ENCODE measurements at regions not wholly inside any gene's neighbourhood (a gene's known extent, or its start where the extent isn't known, plus 50 kb on each side); places are given as distances from the start of the nearest gene placed in this dataset.

GRCh38 chr21:17389311-17389710, 123.5 kb upstream of the CXADR start:
- Histone ChIP-seq H3K27me3 (no peaks in the 10 kb centered on the region), H3K27ac (no peak overlapping the region), H3K4me3 (no peak overlapping the region), H3K36me3 (no peaks in the 10 kb centered on the region), H3K4me1 (no peaks in the 10 kb centered on the region), H3K9me3 (no peaks in the 10 kb centered on the region)
- 46 to 48% methylated on average over 1 of the region's 1 CpG for WGBS, 2 donors
- no peak for DNase-seq (ENCODE audit: low spot score in 2 of 2)
- TF ChIP-seq EP300 (IDR thresholded peaks at IDR 0.05) (no peak), POLR2A (IDR thresholded peaks at IDR 0.05) (no peak), CTCF (IDR thresholded peaks at IDR 0.05) (no peak)

GRCh38 chr21:17390569-17390968, 122.3 kb upstream of the CXADR start:
- H3K4me1 ChIP-seq: no peaks in the 10 kb centered on the region
- TF ChIP-seq CTCF (IDR thresholded peaks at IDR 0.05): no peak
- TF ChIP-seq POLR2A (IDR thresholded peaks at IDR 0.05): no peak
- TF ChIP-seq EP300 (IDR thresholded peaks at IDR 0.05): no peak
- WGBS, 2 donors: 31 to 34% methylated on average over 2 of the region's 2 CpGs

GRCh38 chr21:17391811-17392340, 121.0 kb upstream of the CXADR start:
- WGBS, 2 donors: 88 to 94% methylated on average over 3 of the region's 3 CpGs
- no peak for TF ChIP-seq EP300 (IDR thresholded peaks at IDR 0.05)
- TF ChIP-seq POLR2A (IDR thresholded peaks at IDR 0.05): no peak
- TF ChIP-seq CTCF (IDR thresholded peaks at IDR 0.05): no peak
- no peak overlapping the region for H3K27ac ChIP-seq
- H3K36me3 ChIP-seq: no peaks in the 10 kb centered on the region
- no peak overlapping the region for H3K4me3 ChIP-seq
- no peaks in the 10 kb centered on the region for H3K4me1 ChIP-seq
- DNase-seq (ENCODE audit: low spot score in 2 of 2): no peak
- H3K27me3 ChIP-seq: no peaks in the 10 kb centered on the region
- H3K9me3 ChIP-seq: no peaks in the 10 kb centered on the region

More at GRCh38 chr21:17390569-17390968, 122.3 kb upstream of the CXADR start:
- no peaks in the 10 kb centered on the region for H3K36me3 ChIP-seq
- H3K4me3 ChIP-seq: no peak overlapping the region
- no peak for DNase-seq (ENCODE audit: low spot score in 2 of 2)
- no peak overlapping the region for H3K27ac ChIP-seq
- no peaks in the 10 kb centered on the region for H3K27me3 ChIP-seq
- no peaks in the 10 kb centered on the region for H3K9me3 ChIP-seq

GRCh38 chr21:17393413-17393812, 119.4 kb upstream of the CXADR start:
- 37 to 43% methylated on average over 4 of the region's 4 CpGs for WGBS, 2 donors
- Histone ChIP-seq H3K27ac (no peak overlapping the region), H3K36me3 (no peaks in the 10 kb centered on the region), H3K27me3 (no peaks in the 10 kb centered on the region), H3K4me3 (no peak overlapping the region), H3K9me3 (no peaks in the 10 kb centered on the region), H3K4me1 (no peaks in the 10 kb centered on the region)
- DNase-seq (ENCODE audit: low spot score in 2 of 2): no peak
- no peak for TF ChIP-seq CTCF (IDR thresholded peaks at IDR 0.05)
- TF ChIP-seq EP300 (IDR thresholded peaks at IDR 0.05): no peak
- TF ChIP-seq POLR2A (IDR thresholded peaks at IDR 0.05): no peak

- no peak for DNase-seq (ENCODE audit: low spot score in 2 of 2)
- no peaks in the 10 kb centered on the region for H3K36me3 ChIP-seq
- no peaks in the 10 kb centered on the region for H3K4me1 ChIP-seq
- TF ChIP-seq EP300 (IDR thresholded peaks at IDR 0.05) (no peak), CTCF (IDR thresholded peaks at IDR 0.05) (no peak), POLR2A (IDR thresholded peaks at IDR 0.05) (no peak)
- H3K9me3 ChIP-seq: no peaks in the 10 kb centered on the region
- no peak overlapping the region for H3K4me3 ChIP-seq
- no peaks in the 10 kb centered on the region for H3K27me3 ChIP-seq
- H3K27ac ChIP-seq: no peak overlapping the region
Observed at GRCh38 chr21:17396948-17397347, 115.9 kb upstream of the CXADR start.
